Breast epithelium (tissue), 3 donors: ENCODE measurements at regions not wholly inside any gene's neighbourhood (a gene's known extent, or its start where the extent isn't known, plus 50 kb on each side); places are given as distances from the start of the nearest gene placed in this dataset.

Experiments used
- CTCF ChIP-seq, 3 donors: fragments of 450-650 bp; IDR thresholded peaks; one replicate each; pipeline ENCODE4 v1.5.1; 2016 to 2017; ENCODE audit warnings: antibody characterized with exemption in 3 of 3, mild to moderate bottlenecking in 3 of 3, moderate library complexity in 3 of 3
- POLR2A ChIP-seq: fragments of 450-650 bp; IDR thresholded peaks from one replicate; pipeline ENCODE4 v1.6.1; 2016; ENCODE audit warnings: antibody characterized with exemption, mild to moderate bottlenecking, moderate library complexity
- POLR2AphosphoS5 ChIP-seq, 3 donors: sonication (generic); formaldehyde crosslinking; IDR thresholded peaks; one replicate each; pipeline ENCODE4 v1.6.1; 2017; ENCODE audit warnings: antibody characterized with exemption in 3 of 3

- TF ChIP-seq CTCF (IDR thresholded peaks at IDR 0.05) (no peak), POLR2AphosphoS5 (IDR thresholded peaks at IDR 0.05) (no peak), POLR2A (no peak)
These were observed 593.2 kb downstream of the ZNF674 start for GRCh38 chrX:45952030-45952429.
